Endothelial cell of umbilical vein (primary cell): ENCODE measurements at regions not wholly inside any gene's neighbourhood (a gene's known extent, or its start where the extent isn't known, plus 50 kb on each side); places are given as distances from the start of the nearest gene placed in this dataset.

Experiments used
- BruUV-seq: library from RNA; stranded (reverse); fragments of 400-500 nt; replicated peaks from 2 replicates; lab custom pipeline; 2021; lab: Mats Ljungman, UMichigan
- CTCF ChIA-PET: fragments of 300-600, 350-600 bp; sonication (Branson Sonifier 250); formaldehyde crosslinking; loops from one replicate; lab custom pipeline; 2021; ENCODE audit warnings: antibody characterized with exemption, inconsistent platforms; lab: Charles Lee
- POLR2A ChIA-PET: fragments of 300-600, 350-600 bp; sonication (Branson Sonifier 250); formaldehyde crosslinking; loops from one replicate; lab custom pipeline; 2021; ENCODE audit warnings: antibody characterized with exemption, inconsistent platforms; lab: Charles Lee
- DNase-seq: peaks from one replicate; pipeline ENCODE4 v3.0.0-alpha.2; 2011; ENCODE audit warnings: low read depth, low spot score
- FAIRE-seq: peaks from 2 replicates; lab custom pipeline; 2011; peaks lifted over from hg19 to GRCh38; lab: Jason Lieb, UNC
- H2AFZ ChIP-seq: 2 replicates; pipeline ENCODE4 v1.6.0; 2012; ENCODE audit warnings: low read depth, low read length, control low read depth, inconsistent platforms
- H3K27ac ChIP-seq: 2 replicates; pipeline ENCODE4 v1.5.1; 2011; ENCODE audit warnings: low read depth, mild to moderate bottlenecking, control low read depth, low read length, moderate library complexity; ENCODE audit not compliant: insufficient read depth
- H3K27me3 ChIP-seq, 2 experiments: 2 replicates each; pipeline versions ENCODE4 v1.6.0 to v1.6.1; 2011; ENCODE audit warnings: low read length in 2 of 2, mixed read lengths in 1 of 2; ENCODE audit not compliant: control insufficient read depth in 2 of 2, insufficient read depth in 2 of 2
- H3K36me3 ChIP-seq, 2 experiments: 2 replicates in 1 of 2; 3 replicates in 1 of 2; pipeline ENCODE4 v1.5.1; 2011; ENCODE audit warnings: low read length in 2 of 2, mild to moderate bottlenecking in 1 of 2, moderate library complexity in 1 of 2; ENCODE audit not compliant: control insufficient read depth in 2 of 2, insufficient read depth in 2 of 2; ENCODE audit errors: extremely low read depth in 1 of 2
- H3K4me1 ChIP-seq: 3 replicates; pipeline ENCODE4 v1.5.1; 2011; ENCODE audit warnings: mild to moderate bottlenecking, low read length; ENCODE audit not compliant: control insufficient read depth, insufficient read depth; ENCODE audit errors: extremely low read depth
- H3K4me2 ChIP-seq: 2 replicates; pipeline ENCODE4 v1.6.1; 2011; ENCODE audit warnings: low read length, control low read depth, mixed read lengths; ENCODE audit not compliant: insufficient read depth
- H3K4me3 ChIP-seq, 3 experiments: fragments of 200-600 bp in 1 of 3; sonication (generic), shearing (Covaris generic) in 1 of 3; replicated peaks in 1 of 3; 2 replicates each; pipeline ENCODE4 v1.5.1; 2011 to 2016; ENCODE audit warnings: control low read depth in 3 of 3, low read length in 3 of 3, mild to moderate bottlenecking in 2 of 3, inconsistent platforms in 1 of 3, low read depth in 1 of 3, moderate library complexity in 1 of 3; ENCODE audit not compliant: insufficient read depth in 1 of 3
- H3K79me2 ChIP-seq: 2 replicates; pipeline ENCODE4 v1.6.0; 2012; ENCODE audit warnings: low read length, inconsistent platforms; ENCODE audit not compliant: control insufficient read depth, insufficient read depth
- H3K9ac ChIP-seq: replicated peaks from 2 replicates; pipeline ENCODE3; 2011; ENCODE audit warnings: low read length, control low read depth; ENCODE audit not compliant: insufficient read depth; ENCODE audit errors: extremely low read depth
- H3K9me1 ChIP-seq: replicated peaks from 3 replicates; pipeline ENCODE4 v1.6.0; 2011; ENCODE audit warnings: mild to moderate bottlenecking, low read length; ENCODE audit not compliant: control insufficient read depth, insufficient read depth; ENCODE audit errors: extremely low read depth
- H3K9me3 ChIP-seq: replicated peaks from 2 replicates; pipeline ENCODE4 v1.5.1; 2012; ENCODE audit warnings: low read length, inconsistent platforms; ENCODE audit not compliant: control insufficient read depth, insufficient read depth
- H4K20me1 ChIP-seq: replicated peaks from 2 replicates; pipeline ENCODE3; 2011; ENCODE audit warnings: mild to moderate bottlenecking, low read length; ENCODE audit not compliant: control insufficient read depth, insufficient read depth; ENCODE audit errors: extremely low read depth
- CTCF ChIP-seq, 2 donors: IDR thresholded peaks; 1 replicate in 1 of 2; 2 replicates in 1 of 2; pipeline ENCODE4 v1.5.1; 2011; ENCODE audit warnings: low read length in 2 of 2, mild to moderate bottlenecking in 2 of 2, moderate library complexity in 2 of 2, control low read depth in 1 of 2, inconsistent platforms in 1 of 2, low read depth in 1 of 2; ENCODE audit not compliant: insufficient read depth in 1 of 2; ENCODE audit errors: extremely low read depth in 1 of 2
- EZH2 ChIP-seq: IDR thresholded peaks from 2 replicates; pipeline ENCODE4 v1.6.1; 2012; ENCODE audit warnings: borderline replicate concordance, low read depth, mild to moderate bottlenecking, moderate library complexity, low read length, inconsistent platforms; ENCODE audit not compliant: severe bottlenecking
- FOS ChIP-seq: IDR thresholded peaks from 2 replicates; pipeline ENCODE4 v1.6.1; 2011; ENCODE audit warnings: mild to moderate bottlenecking, low read length, moderate library complexity, borderline replicate concordance; ENCODE audit not compliant: insufficient read depth
- GATA2 ChIP-seq: IDR thresholded peaks from 2 replicates; pipeline ENCODE4 v1.7.0; 2011; ENCODE audit warnings: low read depth, mild to moderate bottlenecking, moderate library complexity, mixed read lengths, low read length; ENCODE audit not compliant: insufficient read length, insufficient read depth
- JUN ChIP-seq: IDR thresholded peaks from 2 replicates; pipeline ENCODE4 v1.6.1; 2011; ENCODE audit warnings: borderline replicate concordance, low read depth; ENCODE audit not compliant: insufficient read length, insufficient read depth
- MAX ChIP-seq: IDR thresholded peaks from 2 replicates; pipeline ENCODE4 v1.6.1; 2011; ENCODE audit not compliant: insufficient read depth, insufficient read length
- MYC ChIP-seq: IDR thresholded peaks from one replicate; pipeline ENCODE4 v1.6.1; 2011; ENCODE audit warnings: mild to moderate bottlenecking, low read depth, low read length
- POLR2A ChIP-seq: IDR thresholded peaks from 2 replicates; pipeline ENCODE4 v1.6.1; 2012; ENCODE audit warnings: low read depth, mild to moderate bottlenecking, control low read depth, low read length
- POLR2AphosphoS5 ChIP-seq: IDR thresholded peaks from 2 replicates; pipeline ENCODE4 v1.6.1; 2012; ENCODE audit warnings: low read depth, mild to moderate bottlenecking, control low read depth, low read length, moderate library complexity; ENCODE audit not compliant: insufficient read depth
- dilution Hi-C: fragments of 300-500 bp; cut with MboI; formaldehyde crosslinking; loops from one replicate; pipeline ENCODE4 v1.15.0; 2019; ENCODE audit warnings: low sequenced_read_pairs; ENCODE audit not compliant: extremely low pct_ligation_motif_present
- intact Hi-C: fragments of 100-400 bp; cut with micrococcal nuclease; formaldehyde crosslinking; loops from one replicate; pipeline ENCODE4 v1.10.0; 2022

DNA sequence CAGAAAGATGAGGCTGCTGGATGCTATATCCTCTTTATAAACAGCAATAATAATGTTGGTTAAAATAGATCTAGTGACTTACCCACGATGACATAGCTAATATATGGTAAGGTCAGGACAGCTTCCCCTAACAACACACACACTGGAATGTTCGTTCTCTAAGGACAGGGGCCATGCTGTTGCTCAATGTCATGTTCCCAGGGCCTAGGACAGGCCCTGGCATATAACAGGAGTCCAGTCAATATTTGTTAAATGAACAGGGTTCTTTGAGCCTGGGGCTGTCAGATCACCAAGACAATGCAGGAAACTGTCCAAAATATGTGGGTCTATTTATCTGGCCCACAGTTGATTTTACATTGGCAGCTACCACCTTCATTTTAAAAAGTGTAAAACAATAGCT lies 207.1 kb upstream of the MEX3C start:
- no TSS peak for BruUV-seq
- Histone ChIP-seq H3K4me2 (no peak overlapping the region), H3K9ac (no peak overlapping the region), H2AFZ (no peak overlapping the region), H3K27ac (no peak overlapping the region), H3K79me2 (no peaks in the 10 kb centered on the region), H3K9me1 (no peaks in the 10 kb centered on the region), H3K36me3 (no peaks in the 10 kb centered on the region), H3K4me3 (no peak overlapping the region), H3K27me3 (no peaks in the 10 kb centered on the region), H4K20me1 (no peaks in the 10 kb centered on the region), H3K4me1 (no peaks in the 10 kb centered on the region), H3K9me3 (no peaks in the 10 kb centered on the region)
- TF ChIP-seq FOS (no peak), CTCF (IDR thresholded peaks at IDR 0.05; ENCODE audit: extremely low read depth in 1 of 2, insufficient read depth in 1 of 2, low read depth in 1 of 2, low read length in 2 of 2) (no peak), POLR2A (no peak), MYC (no peak), POLR2AphosphoS5 (no peak), GATA2 (no peak), MAX (no peak), JUN (no peak), EZH2 (no peak)
- intact Hi-C loops: no loop called here
- ChIA-PET CTCF (no interaction called here), POLR2A (no interaction called here)
- dilution Hi-C loops: no loop called here
- FAIRE-seq (no peak), DNase-seq (no peak)
